Eye (tissue), 1 donor: ENCODE measurements at regions not wholly inside any gene's neighbourhood (a gene's known extent, or its start where the extent isn't known, plus 50 kb on each side); places are given as distances from the start of the nearest gene placed in this dataset.
"Not testable (repeated sequence)": the region's sequence is repeated elsewhere in the genome, so short reads cannot be mapped to it uniquely, and the experiment has no call there.

Source experiments
- DNase-seq: peaks from one replicate; pipeline ENCODE4 v3.0.0-alpha.2; 2015

- no peak for DNase-seq
Measured at GRCh38 chr6:140427842-140428241, 1053.4 kb upstream of the CITED2 start.

- DNase-seq = no peak
Measured at GRCh38 chr6:140414966-140415620, 1040.6 kb upstream of the CITED2 start.

- DNase-seq = no peak
Measured at GRCh38 chr6:140403020-140403419, 1028.6 kb upstream of the CITED2 start.

GRCh38 chr6:140401761-140402160 lies 1027.3 kb upstream of the CITED2 start:
- no peak for DNase-seq

GRCh38 chr6:140398076-140398475 lies 1023.6 kb upstream of the CITED2 start:
- no peak for DNase-seq

GRCh38 chr6:140397106-140397505 lies 1022.7 kb upstream of the CITED2 start:
- DNase-seq = no peak

- DNase-seq = no peak
Measured at GRCh38 chr6:140393665-140394540, 1019.5 kb upstream of the CITED2 start.

- no peak for DNase-seq
Measured at GRCh38 chr6:140388815-140389214, 1014.4 kb upstream of the CITED2 start.

GRCh38 chr6:140388192-140388802 lies 1013.8 kb upstream of the CITED2 start:
- DNase-seq = no peak

GRCh38 chr6:140385679-140386078 lies 1011.2 kb upstream of the CITED2 start:
- no peak for DNase-seq

GRCh38 chr6:140382355-140382754 lies 1007.9 kb upstream of the CITED2 start:
- no peak for DNase-seq

GRCh38 chr6:140380427-140381218 lies 1006.2 kb upstream of the CITED2 start:
- no peak for DNase-seq

- DNase-seq = no peak
Measured at GRCh38 chr6:140379919-140380318, 1005.5 kb upstream of the CITED2 start.

- DNase-seq = no peak
Measured at GRCh38 chr6:140376209-140376608, 1001.8 kb upstream of the CITED2 start.

GRCh38 chr6:140373728-140374127 lies 999.3 kb upstream of the CITED2 start:
- not testable (repeated sequence) for DNase-seq

GRCh38 chr6:140372064-140372463 lies 997.6 kb upstream of the CITED2 start:
- no peak for DNase-seq

GRCh38 chr6:140370976-140371870 lies 996.8 kb upstream of the CITED2 start:
- no peak for DNase-seq

- DNase-seq = no peak
Measured at GRCh38 chr6:140370441-140370840, 996.0 kb upstream of the CITED2 start.

- no peak for DNase-seq
Measured at GRCh38 chr6:140366991-140367390, 992.5 kb upstream of the CITED2 start.

- no peak for DNase-seq
Measured at GRCh38 chr6:140364916-140365315, 990.5 kb upstream of the CITED2 start.

- DNase-seq = no peak
Measured at GRCh38 chr6:140360651-140361050, 986.2 kb upstream of the CITED2 start.

- no peak for DNase-seq
Measured at GRCh38 chr6:140355476-140355875, 981.0 kb upstream of the CITED2 start.
